ENCODE measurements at regions not wholly inside any gene's neighbourhood (a gene's known extent, or its start where the extent isn't known, plus 50 kb on each side); places are given as distances from the start of the nearest gene placed in this dataset.

GRCh38 chr5:176151281-176151680 lies 86.9 kb upstream of the SIMC1 start:
- no peak for DNase-seq

GRCh38 chr5:176152191-176152929 lies 85.9 kb upstream of the SIMC1 start:
- DNase-seq: no peak

DNA sequence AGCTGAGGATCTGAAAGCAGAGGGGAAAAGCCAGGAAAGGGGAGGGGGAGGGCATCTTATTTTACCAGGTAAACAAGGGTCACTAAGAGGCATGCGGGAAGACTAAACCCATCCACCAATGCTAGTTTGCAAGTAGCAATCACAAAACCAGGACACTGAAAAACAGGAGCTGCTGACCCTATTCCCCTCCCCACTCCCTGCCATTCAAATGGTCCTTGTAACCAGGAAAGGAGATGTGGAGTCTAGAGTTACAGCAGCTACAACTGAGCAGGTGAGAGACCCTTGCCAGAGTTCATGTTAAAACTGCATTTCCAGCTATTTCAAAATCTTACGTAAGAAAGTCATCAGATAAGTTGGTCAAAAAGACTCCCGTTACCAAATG lies 85.3 kb upstream of the SIMC1 start:
- DNase-seq: no peak

DNA sequence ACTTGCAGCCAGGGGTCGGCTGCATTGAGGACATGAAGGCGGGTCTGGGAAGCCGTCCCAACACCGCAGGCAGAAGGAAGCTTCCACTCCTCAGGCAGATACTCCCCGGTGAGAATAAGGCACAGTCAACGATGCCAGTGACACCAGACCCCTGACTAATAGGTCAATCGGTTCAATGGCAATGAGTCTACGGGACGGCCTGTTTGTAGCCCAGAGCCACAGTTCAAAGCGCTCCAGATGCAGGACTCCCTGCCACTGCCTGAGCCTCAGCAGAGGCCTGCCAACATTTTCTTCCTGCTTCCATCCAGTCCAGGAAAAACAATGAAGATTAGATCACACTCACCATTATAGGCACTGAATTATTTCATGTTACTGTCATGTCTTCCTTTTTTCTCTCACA lies 84.5 kb upstream of the SIMC1 start:
- no peak for DNase-seq

GRCh38 chr5:176154821-176155220 lies 83.4 kb upstream of the SIMC1 start:
- DNase-seq: no peak

GRCh38 chr5:176155922-176156359 lies 82.3 kb upstream of the SIMC1 start:
- DNase-seq: no peak

- no peak for DNase-seq
Measured at GRCh38 chr5:176157656-176158055, 80.6 kb upstream of the SIMC1 start.

- DNase-seq: no peak
Measured at GRCh38 chr5:176161431-176161830, 76.8 kb upstream of the SIMC1 start.

GRCh38 chr5:176162198-176162597 lies 76.0 kb upstream of the SIMC1 start:
- no peak for DNase-seq

DNA sequence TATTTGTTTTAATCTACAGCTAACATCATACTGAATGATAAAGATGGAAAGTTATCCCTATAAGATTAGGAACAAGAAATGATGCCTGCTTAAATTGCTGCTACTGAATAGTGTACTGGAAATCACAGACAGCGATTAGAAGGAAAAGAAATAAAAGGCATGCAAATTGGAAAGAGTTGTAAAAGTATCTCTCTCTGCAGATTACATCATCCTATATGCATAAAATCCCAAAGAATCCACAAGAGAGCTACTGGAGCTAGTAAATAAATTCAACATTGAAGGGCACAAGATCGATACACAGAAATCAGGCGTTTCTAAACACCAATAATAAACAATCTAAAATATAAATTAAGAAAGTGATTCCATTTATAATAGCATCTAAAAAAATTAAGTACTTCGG lies 75.3 kb upstream of the SIMC1 start:
- DNase-seq: no peak

GRCh38 chr5:176166427-176166826 lies 71.8 kb upstream of the SIMC1 start:
- DNase-seq: no peak

- no peak for DNase-seq
Measured at GRCh38 chr5:176167800-176168199, 70.4 kb upstream of the SIMC1 start.

DNA sequence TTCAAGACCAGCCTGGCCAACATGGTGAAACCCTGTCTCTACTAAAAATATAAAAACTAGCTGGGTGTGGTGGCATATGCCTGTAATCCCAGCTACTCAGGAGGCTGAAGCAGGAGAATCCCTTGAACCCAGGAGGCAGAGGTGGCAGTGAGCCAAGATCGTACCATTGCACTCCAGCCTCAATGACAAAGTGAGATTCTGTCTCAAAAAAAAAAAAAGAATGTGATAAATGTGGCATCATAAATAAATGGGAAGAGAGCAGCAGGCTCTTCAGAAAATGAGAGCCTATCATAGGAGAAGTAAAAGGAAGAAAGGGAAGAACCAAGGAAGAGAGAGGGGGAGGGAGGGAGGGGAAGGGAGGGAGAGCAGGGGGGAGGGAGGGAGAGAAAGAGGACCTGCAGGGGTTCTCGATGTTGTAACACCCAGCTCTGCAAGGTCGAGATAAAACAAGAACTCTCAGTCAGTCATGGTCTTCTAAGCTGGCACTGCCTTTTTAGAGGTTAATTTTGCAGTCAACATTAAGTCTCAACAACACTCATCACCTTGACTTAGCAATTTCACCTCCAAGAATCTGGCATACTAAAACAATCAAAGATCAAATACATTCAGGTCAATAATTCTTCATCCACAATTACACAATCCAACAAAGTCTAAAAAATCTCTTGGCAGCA lies 68.7 kb upstream of the SIMC1 start:
- no peak for DNase-seq

DNA sequence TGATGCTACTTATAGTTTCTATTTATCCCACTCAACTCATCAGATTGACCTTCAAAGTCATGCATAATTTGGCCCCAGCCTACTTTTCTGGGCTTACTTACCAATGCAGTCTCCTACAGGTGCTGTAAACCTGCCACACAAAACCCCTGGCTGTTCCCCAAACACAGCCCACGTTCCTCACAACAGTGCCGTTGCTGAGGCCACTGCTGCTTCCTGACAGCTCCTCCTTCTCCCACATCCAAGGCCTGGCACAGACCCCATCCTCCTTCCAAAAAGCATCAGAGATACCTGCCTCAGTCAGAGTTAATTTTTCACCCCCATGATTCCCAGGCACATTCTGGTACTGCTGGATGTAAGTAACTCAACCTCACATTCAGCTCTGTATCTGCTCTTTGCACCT lies 68.1 kb upstream of the SIMC1 start:
- no peak for DNase-seq

GRCh38 chr5:176171171-176171760 lies 67.0 kb upstream of the SIMC1 start:
- no peak for DNase-seq

- no peak for DNase-seq
Measured at GRCh38 chr5:176172246-176172645, 66.0 kb upstream of the SIMC1 start.

GRCh38 chr5:176173647-176174046 lies 64.6 kb upstream of the SIMC1 start:
- no peak for DNase-seq

DNA sequence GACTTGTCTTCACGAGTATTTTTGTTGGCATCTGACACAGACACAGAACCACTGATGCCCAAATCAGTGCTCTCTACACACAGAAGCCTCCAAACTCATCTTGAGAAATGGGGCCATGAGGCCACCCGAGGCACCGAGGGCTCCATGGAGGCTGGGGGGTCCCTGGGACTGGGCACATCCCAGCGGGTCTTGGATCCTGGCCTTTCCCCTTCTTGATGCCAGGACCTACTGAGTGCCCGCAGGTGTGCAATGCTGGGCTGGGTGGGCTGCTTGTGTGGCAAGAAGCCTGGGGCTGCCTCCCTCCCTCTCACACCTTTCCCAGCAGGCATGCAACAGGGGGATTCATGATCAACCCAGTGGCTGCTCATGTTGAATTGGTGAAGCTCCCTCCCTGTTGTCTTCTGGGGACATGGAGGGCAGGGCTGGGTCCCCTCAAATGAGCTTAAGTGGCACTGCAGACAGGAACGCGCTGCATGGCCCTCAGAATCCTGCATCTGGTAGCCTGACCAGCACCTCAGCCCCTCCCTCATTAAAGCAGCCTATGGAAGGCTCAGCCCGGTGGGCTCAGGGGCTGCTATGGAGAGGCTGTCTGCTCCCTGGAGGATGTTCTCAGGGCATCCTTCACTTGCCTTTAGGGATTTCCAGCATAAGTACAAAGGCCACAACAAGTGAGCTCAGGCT lies 63.7 kb upstream of the SIMC1 start:
- no peak for DNase-seq

- DNase-seq: no peak
Measured at GRCh38 chr5:176175101-176175852, 62.9 kb upstream of the SIMC1 start.

GRCh38 chr5:176176231-176176630 lies 62.0 kb upstream of the SIMC1 start:
- no peak for DNase-seq

GRCh38 chr5:176178789-176179188 lies 59.4 kb upstream of the SIMC1 start:
- DNase-seq: no peak

GRCh38 chr5:176180339-176180738 lies 57.9 kb upstream of the SIMC1 start:
- no peak for DNase-seq

GRCh38 chr5:176180781-176181180 lies 57.4 kb upstream of the SIMC1 start:
- no peak for DNase-seq

Measured in activated CD8-positive, alpha-beta memory T cell treated with anti-CD3 and anti-CD28 coated beads, Interleukin-2, amount 50 U/mL, for 4 hours (primary cell).